CD4-positive, alpha-beta memory T cell (primary cell): ENCODE measurements at regions not wholly inside any gene's neighbourhood (a gene's known extent, or its start where the extent isn't known, plus 50 kb on each side); places are given as distances from the start of the nearest gene placed in this dataset.

Experiments used
- CTCF ChIA-PET: fragments of 350-600 bp; sonication (Branson Sonifier 250); formaldehyde crosslinking; loops from one replicate; lab custom pipeline; 2021; ENCODE audit warnings: inconsistent platforms; ENCODE audit not compliant: partially characterized antibody; lab: Charles Lee
- POLR2A ChIA-PET: fragments of 350-600 bp; sonication (Branson Sonifier 250); formaldehyde crosslinking; loops from one replicate; lab custom pipeline; 2021; ENCODE audit not compliant: partially characterized antibody; lab: Charles Lee
- DNase-seq, 5 donors: peaks; one replicate each; pipeline versions ENCODE4 v3.0.0 to v3.0.0-alpha.2; 2020 to 2022; ENCODE audit warnings: mixed read lengths in 1 of 5
- H3K27ac ChIP-seq: one replicate; pipeline ENCODE4 v1.7.0; 2013; ENCODE audit warnings: low read depth, low read length
- H3K27me3 ChIP-seq: 2 replicates; pipeline ENCODE4 v1.7.0; 2013; ENCODE audit warnings: mild to moderate bottlenecking, low read length, moderate library complexity; ENCODE audit not compliant: insufficient read depth
- H3K36me3 ChIP-seq: 2 replicates; pipeline ENCODE4 v1.7.0; 2013; ENCODE audit warnings: mild to moderate bottlenecking, low read length, moderate library complexity; ENCODE audit not compliant: insufficient read depth
- H3K4me1 ChIP-seq: 2 replicates; pipeline ENCODE4 v1.7.0; 2013; ENCODE audit warnings: mild to moderate bottlenecking, low read length, moderate library complexity; ENCODE audit not compliant: insufficient read depth
- H3K4me3 ChIP-seq, 2 donors: one replicate each; pipeline ENCODE4 v1.7.0; 2013; ENCODE audit warnings: low read length in 2 of 2, mild to moderate bottlenecking in 1 of 2
- H3K9me3 ChIP-seq, 2 donors: one replicate each; pipeline ENCODE4 v1.7.0; 2013; ENCODE audit warnings: low read length in 2 of 2, control low read depth in 1 of 2; ENCODE audit not compliant: control insufficient read depth in 1 of 2
- H3K27ac Mint-ChIP-seq, 7 donors: one replicate each; pipeline ENCODE4 v1.8.0; 2020 to 2021; ENCODE audit warnings: mixed read lengths in 7 of 7, mild to moderate bottlenecking in 6 of 7, inconsistent platforms in 3 of 7, moderate library complexity in 3 of 7
- H3K27me3 Mint-ChIP-seq, 2 donors: one replicate each; pipeline ENCODE4 v1.8.0; 2020 to 2021; ENCODE audit warnings: mixed read lengths in 2 of 2
- H3K36me3 Mint-ChIP-seq, 2 donors: one replicate each; pipeline ENCODE4 v1.8.0; 2020 to 2021; ENCODE audit warnings: mixed read lengths in 2 of 2, inconsistent platforms in 1 of 2, mild to moderate bottlenecking in 1 of 2
- H3K4me1 Mint-ChIP-seq, 4 donors: one replicate each; pipeline ENCODE4 v1.8.0; 2020 to 2021; ENCODE audit warnings: mixed read lengths in 4 of 4, mild to moderate bottlenecking in 1 of 4
- H3K4me3 Mint-ChIP-seq, 8 donors: one replicate each; pipeline ENCODE4 v1.8.0; 2020 to 2021; ENCODE audit warnings: mixed read lengths in 8 of 8, mild to moderate bottlenecking in 7 of 8, moderate library complexity in 6 of 8, inconsistent platforms in 3 of 8
- H3K9me3 Mint-ChIP-seq, 8 donors: one replicate each; pipeline ENCODE4 v1.8.0; 2020 to 2021; ENCODE audit warnings: mixed read lengths in 8 of 8, mild to moderate bottlenecking in 5 of 8, inconsistent platforms in 3 of 8, moderate library complexity in 1 of 8
- intact Hi-C: fragments of 100-400 bp; cut with micrococcal nuclease; formaldehyde crosslinking; loops from one replicate; pipeline ENCODE4 v1.15.1; 2023

GRCh38 chr5:52491071-52491787, 296.5 kb upstream of the ITGA1 start:
- no peaks in the 10 kb centered on the region for H3K9me3 Mint-ChIP-seq
- Histone ChIP-seq H3K36me3 (no peaks in the 10 kb centered on the region), H3K4me3 (no peak overlapping the region), H3K9me3 (no peaks in the 10 kb centered on the region), H3K4me1 (no peaks in the 10 kb centered on the region), H3K27ac (no peak overlapping the region), H3K27me3 (no peaks in the 10 kb centered on the region)
- ChIA-PET POLR2A (no interaction called here), CTCF (no interaction called here)
- H3K27me3 Mint-ChIP-seq: no peaks in the 10 kb centered on the region
- no peak overlapping the region for H3K4me3 Mint-ChIP-seq
- intact Hi-C loops: no loop called here
- H3K36me3 Mint-ChIP-seq: no peaks in the 10 kb centered on the region
- H3K4me1 Mint-ChIP-seq: no peaks in the 10 kb centered on the region
- DNase-seq: no peak
- no peak overlapping the region for H3K27ac Mint-ChIP-seq

- ChIA-PET POLR2A (no interaction called here), CTCF (no interaction called here)
- H3K4me3 ChIP-seq: no peak overlapping the region
- no peak overlapping the region for H3K27ac ChIP-seq
- no peak overlapping the region for H3K4me3 Mint-ChIP-seq
- H3K36me3 ChIP-seq: no peaks in the 10 kb centered on the region
- H3K4me1 ChIP-seq: no peaks in the 10 kb centered on the region
- H3K9me3 ChIP-seq: no peaks in the 10 kb centered on the region
- H3K9me3 Mint-ChIP-seq: no peaks in the 10 kb centered on the region
- H3K27ac Mint-ChIP-seq: no peak overlapping the region
- H3K36me3 Mint-ChIP-seq: no peaks in the 10 kb centered on the region
- no peaks in the 10 kb centered on the region for H3K27me3 Mint-ChIP-seq
- intact Hi-C loops: no loop called here
- no peak for DNase-seq
- H3K27me3 ChIP-seq: no peaks in the 10 kb centered on the region
- H3K4me1 Mint-ChIP-seq: no peaks in the 10 kb centered on the region
Observed at GRCh38 chr5:52491818-52492217, 295.9 kb upstream of the ITGA1 start.

GRCh38 chr5:52497133-52497693, 290.5 kb upstream of the ITGA1 start:
- Histone ChIP-seq H3K9me3 (no peaks in the 10 kb centered on the region), H3K36me3 (no peaks in the 10 kb centered on the region), H3K4me1 (no peaks in the 10 kb centered on the region), H3K27ac (no peak overlapping the region), H3K4me3 (no peak overlapping the region), H3K27me3 (no peaks in the 10 kb centered on the region)
- H3K27me3 Mint-ChIP-seq: no peaks in the 10 kb centered on the region
- no peak overlapping the region for H3K4me3 Mint-ChIP-seq
- intact Hi-C loops: no loop called here
- no peaks in the 10 kb centered on the region for H3K4me1 Mint-ChIP-seq
- POLR2A ChIA-PET: no interaction called here
- peaks cover 0 to 2% (median 0%) of the 10 kb centered on the region in 8 donors for H3K9me3 Mint-ChIP-seq
- no peak overlapping the region for H3K27ac Mint-ChIP-seq
- no peaks in the 10 kb centered on the region for H3K36me3 Mint-ChIP-seq
- CTCF ChIA-PET: no interaction called here
- DNase-seq: no peak

GRCh38 chr5:52498607-52499006, 289.1 kb upstream of the ITGA1 start:
- no peak for DNase-seq
- no peak overlapping the region for H3K27ac Mint-ChIP-seq
- Histone ChIP-seq H3K36me3 (no peaks in the 10 kb centered on the region), H3K27me3 (no peaks in the 10 kb centered on the region), H3K4me3 (no peak overlapping the region), H3K4me1 (no peaks in the 10 kb centered on the region), H3K9me3 (no peaks in the 10 kb centered on the region), H3K27ac (no peak overlapping the region)
- ChIA-PET POLR2A (no interaction called here), CTCF (no interaction called here)
- no peaks in the 10 kb centered on the region for H3K36me3 Mint-ChIP-seq
- H3K4me3 Mint-ChIP-seq: no peak overlapping the region
- H3K4me1 Mint-ChIP-seq: no peaks in the 10 kb centered on the region
- intact Hi-C loops: no loop called here
- peaks cover 0 to 2% (median 0%) of the 10 kb centered on the region in 8 donors for H3K9me3 Mint-ChIP-seq
- no peaks in the 10 kb centered on the region for H3K27me3 Mint-ChIP-seq

GRCh38 chr5:52502460-52502999, 285.2 kb upstream of the ITGA1 start:
- DNase-seq: no peak
- Histone ChIP-seq H3K4me3 (no peak overlapping the region), H3K9me3 (no peaks in the 10 kb centered on the region), H3K27ac (no peak overlapping the region), H3K36me3 (no peaks in the 10 kb centered on the region), H3K27me3 (no peaks in the 10 kb centered on the region), H3K4me1 (no peaks in the 10 kb centered on the region)
- H3K4me3 Mint-ChIP-seq: no peak overlapping the region
- no peaks in the 10 kb centered on the region for H3K36me3 Mint-ChIP-seq
- peaks cover 0 to 2% (median 0%) of the 10 kb centered on the region in 4 donors for H3K4me1 Mint-ChIP-seq
- intact Hi-C loops: no loop called here
- H3K9me3 Mint-ChIP-seq: peaks cover 0 to 2% (median 0%) of the 10 kb centered on the region in 8 donors
- H3K27me3 Mint-ChIP-seq: no peaks in the 10 kb centered on the region
- no peak overlapping the region for H3K27ac Mint-ChIP-seq
- ChIA-PET POLR2A (no interaction called here), CTCF (no interaction called here)

GRCh38 chr5:52504584-52505240, 283.0 kb upstream of the ITGA1 start:
- Histone ChIP-seq H3K27ac (no peak overlapping the region), H3K27me3 (no peaks in the 10 kb centered on the region), H3K36me3 (no peaks in the 10 kb centered on the region), H3K9me3 (no peaks in the 10 kb centered on the region), H3K4me3 (no peak overlapping the region), H3K4me1 (no peaks in the 10 kb centered on the region)
- Mint-ChIP-seq H3K4me1 (peaks cover 0 to 2% (median 0%) of the 10 kb centered on the region in 4 donors), H3K4me3 (peak overlapping the region in 2 of 8 donors; percentile 13 to 14), H3K36me3 (no peaks in the 10 kb centered on the region), H3K27ac (no peak overlapping the region), H3K27me3 (no peaks in the 10 kb centered on the region), H3K9me3 (no peaks in the 10 kb centered on the region)
- CTCF ChIA-PET: no interaction called here
- POLR2A ChIA-PET: no interaction called here
- intact Hi-C loops: no loop called here
- DNase-seq: no peak

- CTCF ChIA-PET: no interaction called here
- Histone ChIP-seq H3K4me1 (no peaks in the 10 kb centered on the region), H3K36me3 (no peaks in the 10 kb centered on the region), H3K27me3 (no peaks in the 10 kb centered on the region), H3K9me3 (no peaks in the 10 kb centered on the region), H3K27ac (no peak overlapping the region), H3K4me3 (no peak overlapping the region)
- peaks cover 3 to 6% of the 10 kb centered on the region in 2 donors for H3K27me3 Mint-ChIP-seq
- peaks cover 0 to 4% (median 0%) of the 10 kb centered on the region in 8 donors for H3K9me3 Mint-ChIP-seq
- POLR2A ChIA-PET: no interaction called here
- no peak for DNase-seq
- H3K4me3 Mint-ChIP-seq: no peak overlapping the region
- no peaks in the 10 kb centered on the region for H3K4me1 Mint-ChIP-seq
- intact Hi-C loops: no loop called here
- no peaks in the 10 kb centered on the region for H3K36me3 Mint-ChIP-seq
- no peak overlapping the region for H3K27ac Mint-ChIP-seq
Observed at GRCh38 chr5:52517667-52518066, 270.0 kb upstream of the ITGA1 start.
